ENCODE measurements at regions not wholly inside any gene's neighbourhood (a gene's known extent, or its start where the extent isn't known, plus 50 kb on each side); places are given as distances from the start of the nearest gene placed in this dataset.

DNA sequence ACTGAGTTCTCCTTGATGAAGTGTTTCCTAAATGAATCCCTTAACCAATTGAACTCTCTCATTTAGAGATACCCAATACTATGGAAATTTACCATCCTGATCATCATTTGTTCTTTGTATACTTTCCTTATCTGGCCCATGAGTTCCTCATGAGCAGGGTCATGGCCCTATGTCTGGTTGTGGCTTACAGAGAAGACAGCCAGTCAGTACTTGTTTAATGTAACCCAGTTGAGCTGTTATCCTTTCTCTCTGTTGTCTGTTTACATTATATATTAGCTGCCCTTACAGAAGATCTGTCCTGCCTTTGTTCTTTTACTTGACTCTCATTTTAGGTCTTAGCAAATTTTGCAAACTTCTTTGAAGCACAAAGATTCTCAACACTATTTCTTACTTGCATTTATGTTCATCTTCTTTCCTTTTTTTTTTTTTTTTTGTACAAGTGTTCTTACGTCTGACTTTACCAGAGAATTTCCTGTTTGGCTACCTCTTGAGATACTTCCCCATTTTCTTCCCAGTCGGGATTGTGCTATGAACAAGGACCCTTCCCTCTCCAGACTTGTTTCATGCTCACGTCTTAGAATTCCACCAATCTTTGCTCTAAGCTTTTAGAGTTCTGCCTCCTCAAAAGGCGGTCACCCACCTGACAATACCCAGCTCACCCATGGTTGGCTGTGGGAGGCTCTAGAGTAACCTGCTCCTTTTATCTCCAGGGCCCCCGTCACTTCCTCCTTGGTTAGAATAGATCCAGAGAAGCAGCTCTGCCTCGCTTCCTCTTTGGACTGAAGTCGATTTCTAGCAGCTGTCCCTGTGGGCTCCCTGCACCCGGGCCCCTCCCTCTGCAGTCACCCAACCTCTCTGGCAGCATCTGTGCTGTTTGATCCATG is 53.6 kb upstream of the RUNX1 start:
- Histone ChIP-seq H3K36me3 (ENCODE audit: control insufficient read depth, insufficient read depth, low read length) (no peaks in the 10 kb centered on the region), H3K9ac (ENCODE audit: low read depth, low read length) (no peak overlapping the region), H3K27ac (ENCODE audit: low read depth, low read length) (no peak overlapping the region), H3K9me3 (ENCODE audit: control insufficient read depth, insufficient read depth, low read length) (no peaks in the 10 kb centered on the region), H3K27me3 (ENCODE audit: control insufficient read depth, insufficient read depth, low read length) (no peaks in the 10 kb centered on the region), H3K4me1 (ENCODE audit: control insufficient read depth, insufficient read depth, low read length) (no peaks in the 10 kb centered on the region), H3K4me3 (ENCODE audit: low read depth, low read length) (no peak overlapping the region)

DNA sequence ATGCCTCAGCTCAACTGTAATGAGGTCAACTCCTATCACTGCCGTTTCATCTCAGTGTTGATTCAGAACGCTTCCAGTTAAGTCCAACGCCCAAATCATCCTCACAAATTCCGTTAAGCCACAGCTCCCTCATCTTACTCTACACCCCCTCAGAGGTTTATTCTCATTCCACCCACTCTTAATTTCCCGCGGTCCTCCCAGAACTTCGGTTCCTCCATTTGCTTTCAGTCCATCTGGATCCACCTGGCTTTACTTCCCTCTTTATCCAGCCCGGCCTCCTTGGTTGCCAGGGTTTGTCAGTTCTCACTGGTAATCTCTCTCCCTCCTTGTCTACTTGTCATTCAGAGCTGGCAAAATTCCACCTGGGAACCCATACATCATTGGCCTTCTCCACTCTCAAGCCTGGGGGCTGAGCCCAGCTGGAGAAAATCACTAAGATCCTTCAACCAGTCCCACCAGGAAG is 51.3 kb upstream of the RUNX1 start:
- Histone ChIP-seq H3K27me3 (ENCODE audit: control insufficient read depth, insufficient read depth, low read length) (no peaks in the 10 kb centered on the region), H3K27ac (ENCODE audit: low read depth, low read length) (no peak overlapping the region), H3K9me3 (ENCODE audit: control insufficient read depth, insufficient read depth, low read length) (no peaks in the 10 kb centered on the region), H3K4me1 (ENCODE audit: control insufficient read depth, insufficient read depth, low read length) (no peaks in the 10 kb centered on the region), H3K9ac (ENCODE audit: low read depth, low read length) (no peak overlapping the region), H3K36me3 (ENCODE audit: control insufficient read depth, insufficient read depth, low read length) (no peaks in the 10 kb centered on the region), H3K4me3 (ENCODE audit: low read depth, low read length) (no peak overlapping the region)

DNA sequence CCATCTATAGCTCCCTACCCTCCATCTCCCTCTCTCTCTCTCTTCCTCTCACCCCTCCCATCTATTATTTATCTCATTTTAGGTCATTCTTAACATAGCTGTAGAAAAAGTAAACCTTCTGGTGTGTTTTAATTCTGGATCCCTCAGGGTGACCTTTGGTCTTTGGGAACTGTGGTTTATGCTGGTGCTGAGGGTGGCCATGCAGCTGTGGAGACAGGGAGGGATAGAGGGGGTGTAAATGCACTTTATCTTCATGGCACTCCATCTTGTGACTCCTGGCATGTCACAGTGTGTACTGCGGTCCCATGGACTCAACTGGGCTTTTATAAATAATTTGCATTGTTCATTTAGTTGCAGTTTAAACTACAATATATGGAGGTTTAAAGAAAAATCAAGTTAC is 50.2 kb upstream of the RUNX1 start:
- no peaks in the 10 kb centered on the region for H3K9me3 ChIP-seq (ENCODE audit: control insufficient read depth, insufficient read depth, low read length)
- H3K27me3 ChIP-seq (ENCODE audit: control insufficient read depth, insufficient read depth, low read length) = no peaks in the 10 kb centered on the region
- no peak overlapping the region for H3K9ac ChIP-seq (ENCODE audit: low read depth, low read length)
- H3K36me3 ChIP-seq (ENCODE audit: control insufficient read depth, insufficient read depth, low read length) = no peaks in the 10 kb centered on the region
- no peaks in the 10 kb centered on the region for H3K4me1 ChIP-seq (ENCODE audit: control insufficient read depth, insufficient read depth, low read length)
- H3K27ac ChIP-seq (ENCODE audit: low read depth, low read length) = no peak overlapping the region
- H3K4me3 ChIP-seq (ENCODE audit: low read depth, low read length) = no peak overlapping the region

All from HUES48 (cell line).